BE2C (cell line): ENCODE measurements at regions not wholly inside any gene's neighbourhood (a gene's known extent, or its start where the extent isn't known, plus 50 kb on each side); places are given as distances from the start of the nearest gene placed in this dataset.

Experiments
- DNase-seq: peaks from one replicate; pipeline ENCODE4 v3.0.0-alpha.2; 2020
- H3K27me3 ChIP-seq: fragments of 250-450 bp; sonication (Bioruptor Pico); 2 replicates; pipeline ENCODE4 v1.5.1; 2020; ENCODE audit warnings: mild to moderate bottlenecking
- H3K36me3 ChIP-seq: fragments of 250-450 bp; sonication (Bioruptor Pico); 2 replicates; pipeline ENCODE4 v1.5.1; 2020; ENCODE audit warnings: mild to moderate bottlenecking
- H3K4me1 ChIP-seq: fragments of 250-450 bp; sonication (Bioruptor Pico); 2 replicates; pipeline ENCODE4 v1.5.1; 2020
- H3K4me3 ChIP-seq: 2 replicates; pipeline ENCODE4 v1.5.1; 2011; ENCODE audit warnings: low read depth, low read length
- H3K9me3 ChIP-seq: fragments of 250-450 bp; sonication (Bioruptor Pico); 2 replicates; pipeline ENCODE4 v1.5.1; 2020
- CTCF ChIP-seq: IDR thresholded peaks from 2 replicates; pipeline ENCODE4 v1.5.1; 2012; ENCODE audit warnings: mild to moderate bottlenecking, low read depth, low read length

GRCh38 chr12:60844101-60844500, 1248.3 kb downstream of the SLC16A7 start:
- Histone ChIP-seq H3K4me3 (no peak overlapping the region), H3K27me3 (no peaks in the 10 kb centered on the region), H3K36me3 (no peaks in the 10 kb centered on the region), H3K9me3 (no peaks in the 10 kb centered on the region; the same call in 1 of the 2 replicates), H3K4me1 (no peaks in the 10 kb centered on the region)
- no peak for DNase-seq
- TF ChIP-seq CTCF: no peak

GRCh38 chr12:60844875-60845274, 1249.0 kb downstream of the SLC16A7 start:
- Histone ChIP-seq H3K9me3 (no peaks in the 10 kb centered on the region; the same call in 1 of the 2 replicates), H3K4me1 (no peaks in the 10 kb centered on the region), H3K27me3 (no peaks in the 10 kb centered on the region), H3K36me3 (no peaks in the 10 kb centered on the region), H3K4me3 (no peak overlapping the region)
- no peak for TF ChIP-seq CTCF
- DNase-seq: no peak

DNA sequence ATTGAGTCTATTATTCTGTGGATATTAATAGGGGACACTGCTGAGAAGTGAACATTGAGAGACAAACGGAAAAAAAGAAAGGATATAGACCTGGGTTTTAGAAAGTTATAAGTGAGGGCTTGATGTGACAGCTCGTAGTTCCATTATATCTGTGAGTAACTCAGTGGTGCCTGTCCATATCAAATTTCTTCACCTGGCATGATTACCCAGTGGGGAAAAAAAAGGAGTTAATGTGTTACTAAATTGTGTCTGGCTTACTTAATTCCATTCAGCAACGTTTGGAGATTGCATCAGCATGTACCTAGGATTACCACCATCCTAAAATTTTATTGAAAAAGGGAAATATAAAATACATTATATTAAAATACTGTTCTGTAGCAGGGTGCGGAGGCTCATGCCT, 1249.9 kb downstream of the SLC16A7 start:
- Histone ChIP-seq H3K4me1 (no peaks in the 10 kb centered on the region), H3K9me3 (no peaks in the 10 kb centered on the region; the same call in 1 of the 2 replicates), H3K4me3 (no peak overlapping the region), H3K36me3 (no peaks in the 10 kb centered on the region), H3K27me3 (no peaks in the 10 kb centered on the region)
- no peak for DNase-seq
- TF ChIP-seq CTCF: no peak

- Histone ChIP-seq H3K4me3 (no peak overlapping the region), H3K36me3 (no peaks in the 10 kb centered on the region)
- no peak for TF ChIP-seq CTCF
Measured at GRCh38 chr12:60847281-60847680, 1251.5 kb downstream of the SLC16A7 start.

DNA sequence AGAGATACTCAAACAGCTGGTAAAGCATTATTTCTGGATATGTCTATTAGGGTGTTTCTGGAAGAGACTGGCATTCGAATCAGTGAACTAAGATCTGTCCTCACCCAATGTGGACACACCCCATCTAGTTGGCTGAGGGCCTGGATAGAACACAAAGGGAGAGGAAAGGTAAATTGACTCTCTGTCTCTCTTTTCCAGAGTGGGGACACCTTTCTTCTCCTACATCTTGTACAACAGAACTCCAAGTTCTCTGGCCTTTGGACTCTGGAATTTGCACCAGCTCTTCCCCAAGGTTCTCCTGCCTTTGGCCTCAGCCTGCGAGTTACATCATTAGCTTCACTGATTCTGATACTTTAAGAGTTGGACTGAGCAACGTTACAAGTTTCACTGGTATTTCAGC, 1253.9 kb downstream of the SLC16A7 start:
- DNase-seq: no peak
- H3K4me3 ChIP-seq: no peak overlapping the region
- no peaks in the 10 kb centered on the region for H3K36me3 ChIP-seq
- no peaks in the 10 kb centered on the region; the same call in 1 of the 2 replicates for H3K9me3 ChIP-seq
- no peak for TF ChIP-seq CTCF
- no peaks in the 10 kb centered on the region for H3K27me3 ChIP-seq
- H3K4me1 ChIP-seq: no peaks in the 10 kb centered on the region

More at GRCh38 chr12:60847281-60847680, 1251.5 kb downstream of the SLC16A7 start:
- H3K27me3 ChIP-seq: no peaks in the 10 kb centered on the region
- H3K4me1 ChIP-seq: no peaks in the 10 kb centered on the region
- no peak for DNase-seq
- H3K9me3 ChIP-seq: no peaks in the 10 kb centered on the region; the same call in 1 of the 2 replicates

- no peaks in the 10 kb centered on the region for H3K27me3 ChIP-seq
- no peaks in the 10 kb centered on the region for H3K9me3 ChIP-seq
- DNase-seq: no peak
- H3K36me3 ChIP-seq: no peaks in the 10 kb centered on the region
- H3K4me1 ChIP-seq: no peaks in the 10 kb centered on the region
- no peak overlapping the region for H3K4me3 ChIP-seq
- no peak for TF ChIP-seq CTCF
Measured at GRCh38 chr12:60853407-60853806, 1257.6 kb downstream of the SLC16A7 start.
